Brain microvascular endothelial cell (primary cell): ENCODE measurements at regions not wholly inside any gene's neighbourhood (a gene's known extent, or its start where the extent isn't known, plus 50 kb on each side); places are given as distances from the start of the nearest gene placed in this dataset.

Experiments used
- DNase-seq: peaks from one replicate; pipeline ENCODE4 v3.0.0-alpha.2; 2020
- H3K27ac ChIP-seq: fragments of 250-450 bp; sonication (Bioruptor Pico); 2 replicates; pipeline ENCODE4 v1.5.1; 2020; ENCODE audit warnings: mild to moderate bottlenecking, moderate library complexity
- H3K27me3 ChIP-seq: fragments of 250-450 bp; sonication (Bioruptor Pico); replicated peaks from 2 replicates; pipeline ENCODE4 v1.5.1; 2020; ENCODE audit warnings: mild to moderate bottlenecking
- H3K36me3 ChIP-seq: fragments of 250-450 bp; sonication (Bioruptor Pico); replicated peaks from 2 replicates; pipeline ENCODE4 v1.5.1; 2020; ENCODE audit warnings: mild to moderate bottlenecking
- H3K4me3 ChIP-seq: 2 replicates; pipeline ENCODE4 v1.5.1; 2011; ENCODE audit warnings: low read depth, mild to moderate bottlenecking, control low read depth, low read length, moderate library complexity
- in situ Hi-C: cut with HindIII; loops from 2 replicates; pipeline ENCODE4 v1.10.0; 2017; ENCODE audit warnings: low sequenced_read_pairs, low pct_ligation_motif_present
- TF ChIP-seq, protein P1 (sequence below): IDR thresholded peaks from 2 replicates; pipeline ENCODE4 v1.5.1; 2011; ENCODE audit warnings: low read depth, mild to moderate bottlenecking, moderate library complexity, low read length, control low read depth, inconsistent platforms; ENCODE audit errors: missing control alignments

DNA sequence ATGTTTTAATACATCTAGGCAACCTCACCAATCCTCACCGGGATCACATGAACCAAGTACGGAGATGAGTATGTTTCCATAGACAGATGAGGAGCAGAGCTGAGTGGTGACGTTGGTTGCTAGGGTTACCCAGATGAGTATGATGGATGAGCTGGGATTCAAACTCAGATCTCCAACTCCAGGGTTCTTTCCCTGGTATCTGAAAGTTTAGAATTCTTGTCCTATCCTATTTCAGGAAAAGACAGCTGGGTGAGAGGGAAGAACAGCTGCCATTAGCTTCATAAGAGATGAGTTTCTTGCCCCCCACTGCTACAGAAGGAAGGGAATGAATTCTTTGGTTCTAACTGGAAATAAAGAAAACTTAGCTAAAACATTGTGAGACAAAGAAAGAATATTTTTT lies 728.9 kb upstream of the TBX3 start:
- H3K27ac ChIP-seq = no peak overlapping the region
- in situ Hi-C loops = no loop called here
- H3K4me3 ChIP-seq = no peak overlapping the region
- no peaks in the 10 kb centered on the region for H3K36me3 ChIP-seq
- DNase-seq = no peak
- no peaks in the 10 kb centered on the region for H3K27me3 ChIP-seq
- TF ChIP-seq, protein P1, sequence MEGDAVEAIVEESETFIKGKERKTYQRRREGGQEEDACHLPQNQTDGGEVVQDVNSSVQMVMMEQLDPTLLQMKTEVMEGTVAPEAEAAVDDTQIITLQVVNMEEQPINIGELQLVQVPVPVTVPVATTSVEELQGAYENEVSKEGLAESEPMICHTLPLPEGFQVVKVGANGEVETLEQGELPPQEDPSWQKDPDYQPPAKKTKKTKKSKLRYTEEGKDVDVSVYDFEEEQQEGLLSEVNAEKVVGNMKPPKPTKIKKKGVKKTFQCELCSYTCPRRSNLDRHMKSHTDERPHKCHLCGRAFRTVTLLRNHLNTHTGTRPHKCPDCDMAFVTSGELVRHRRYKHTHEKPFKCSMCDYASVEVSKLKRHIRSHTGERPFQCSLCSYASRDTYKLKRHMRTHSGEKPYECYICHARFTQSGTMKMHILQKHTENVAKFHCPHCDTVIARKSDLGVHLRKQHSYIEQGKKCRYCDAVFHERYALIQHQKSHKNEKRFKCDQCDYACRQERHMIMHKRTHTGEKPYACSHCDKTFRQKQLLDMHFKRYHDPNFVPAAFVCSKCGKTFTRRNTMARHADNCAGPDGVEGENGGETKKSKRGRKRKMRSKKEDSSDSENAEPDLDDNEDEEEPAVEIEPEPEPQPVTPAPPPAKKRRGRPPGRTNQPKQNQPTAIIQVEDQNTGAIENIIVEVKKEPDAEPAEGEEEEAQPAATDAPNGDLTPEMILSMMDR = no peak

DNA sequence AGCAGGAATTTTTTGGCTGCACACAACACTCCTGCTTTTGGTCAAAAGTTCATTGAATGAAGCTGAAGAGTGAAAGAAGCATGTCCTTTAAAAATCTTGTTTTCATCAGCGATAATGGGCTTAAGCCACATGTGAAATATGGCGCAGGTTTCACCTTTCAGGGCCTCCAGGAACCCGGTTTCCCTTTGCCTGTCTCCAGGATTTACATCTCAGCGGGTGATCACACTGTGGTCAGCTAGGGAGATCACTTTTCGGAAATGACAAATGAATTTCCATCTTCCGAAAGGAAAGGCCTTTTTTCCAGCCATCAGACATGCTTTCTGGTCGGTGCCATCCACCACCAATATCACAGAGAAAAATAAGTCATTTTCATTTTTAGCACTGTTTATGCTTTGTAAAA lies 727.1 kb upstream of the TBX3 start:
- no peaks in the 10 kb centered on the region for H3K27me3 ChIP-seq
- no peak for DNase-seq
- H3K27ac ChIP-seq = no peak overlapping the region
- in situ Hi-C loops = no loop called here
- no peak overlapping the region for H3K4me3 ChIP-seq
- H3K36me3 ChIP-seq = no peaks in the 10 kb centered on the region
- TF ChIP-seq, protein P1 = no peak

DNA sequence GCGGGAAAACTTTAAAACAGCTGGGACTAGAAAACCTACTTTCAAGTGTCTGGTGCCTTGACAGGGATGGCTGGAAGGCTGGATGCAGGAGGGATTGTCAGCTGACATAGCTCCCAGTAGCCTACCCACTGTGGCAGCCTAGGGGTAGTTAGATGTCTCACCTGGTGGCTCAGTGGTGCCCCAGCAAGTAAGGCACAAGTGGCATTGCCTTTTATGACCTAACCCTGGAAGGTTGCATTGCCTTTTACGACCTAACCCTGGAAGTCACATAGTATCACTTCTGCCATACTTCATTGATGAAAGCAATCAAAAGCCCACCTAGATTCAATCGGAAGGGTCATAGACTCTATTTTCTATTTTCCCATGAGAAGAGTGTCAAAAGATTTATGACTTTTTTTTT lies 724.7 kb upstream of the TBX3 start:
- no peak overlapping the region for H3K4me3 ChIP-seq
- no peak for DNase-seq
- TF ChIP-seq, protein P1 = no peak
- no peaks in the 10 kb centered on the region for H3K27me3 ChIP-seq
- no peaks in the 10 kb centered on the region for H3K36me3 ChIP-seq
- H3K27ac ChIP-seq = no peak overlapping the region
- in situ Hi-C loops = no loop called here

DNA sequence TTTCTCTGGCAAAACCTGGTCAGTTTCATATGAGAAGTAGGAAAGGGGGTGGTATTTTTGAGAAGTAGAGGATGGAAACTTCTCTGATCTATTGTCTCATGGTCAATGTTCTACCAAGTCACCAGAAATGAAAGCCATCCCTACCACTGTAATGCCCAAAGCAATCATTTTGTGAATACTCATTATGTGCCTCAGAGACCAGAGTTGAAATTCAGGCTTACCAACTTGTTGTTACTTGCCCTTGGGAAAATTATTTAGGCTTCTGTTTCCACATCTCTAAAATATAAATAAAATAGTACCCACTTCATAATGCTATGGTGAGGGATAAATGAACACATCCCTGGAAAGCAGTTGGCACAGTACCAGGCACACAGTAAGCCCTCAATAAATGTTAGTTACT lies 723.7 kb upstream of the TBX3 start:
- no peak for DNase-seq
- in situ Hi-C loops = no loop called here
- Histone ChIP-seq H3K4me3 (no peak overlapping the region), H3K36me3 (no peaks in the 10 kb centered on the region), H3K27me3 (no peaks in the 10 kb centered on the region), H3K27ac (no peak overlapping the region)
- TF ChIP-seq, protein P1 = no peak

DNA sequence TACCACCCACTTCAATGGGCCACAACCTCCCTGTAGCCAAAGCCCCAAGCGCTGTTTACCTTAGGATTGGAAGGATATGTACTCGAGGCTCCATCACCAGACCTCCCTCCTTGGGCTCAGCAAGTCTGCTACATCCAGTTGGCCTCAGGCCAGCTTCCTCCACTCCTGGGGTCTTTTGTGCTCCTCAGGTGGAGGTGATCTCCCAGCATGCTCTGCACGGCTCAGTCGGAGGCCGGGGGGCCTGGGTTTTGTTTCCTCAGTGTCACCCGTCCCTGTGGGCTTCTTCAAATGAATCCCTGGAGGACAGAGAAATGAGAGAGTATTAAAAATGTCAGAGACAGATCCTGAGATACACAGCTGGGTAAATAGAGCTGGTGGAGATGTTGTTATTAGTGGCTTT lies 723.1 kb upstream of the TBX3 start:
- Histone ChIP-seq H3K27ac (no peak overlapping the region), H3K27me3 (no peaks in the 10 kb centered on the region), H3K4me3 (no peak overlapping the region), H3K36me3 (no peaks in the 10 kb centered on the region)
- DNase-seq = no peak
- in situ Hi-C loops = no loop called here
- TF ChIP-seq, protein P1 = no peak

DNA sequence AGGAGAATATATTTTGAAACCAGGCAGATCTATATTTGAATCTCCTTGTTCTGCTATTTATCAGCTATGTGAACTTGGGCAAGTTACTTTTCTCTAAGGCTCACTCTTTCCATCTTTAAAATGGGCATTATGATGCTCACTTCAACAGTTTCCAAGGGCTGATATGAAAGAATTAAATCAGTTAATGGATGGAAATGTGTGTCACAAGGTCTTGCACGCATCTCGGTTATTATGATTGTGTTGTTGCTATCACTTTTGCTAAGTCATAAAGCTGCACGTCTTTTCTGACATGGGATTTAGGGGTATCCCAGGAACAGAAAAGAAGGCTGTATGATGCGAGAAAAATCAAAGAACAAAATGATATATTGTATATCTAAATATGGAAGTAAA lies 721.5 kb upstream of the TBX3 start:
- Histone ChIP-seq H3K27me3 (no peaks in the 10 kb centered on the region), H3K4me3 (no peak overlapping the region), H3K27ac (no peak overlapping the region), H3K36me3 (no peaks in the 10 kb centered on the region)
- in situ Hi-C loops = no loop called here
- DNase-seq = no peak
- TF ChIP-seq, protein P1 = no peak
